HG03575 (cell line): ENCODE measurements at regions not wholly inside any gene's neighbourhood (a gene's known extent, or its start where the extent isn't known, plus 50 kb on each side); places are given as distances from the start of the nearest gene placed in this dataset.

Experiments
- ATAC-seq: cut with Tn5 transposase; IDR thresholded peaks from one replicate; pipeline ENCODE4 v1.9.1; 2021; ENCODE audit not compliant: unreplicated experiment, insufficient number of reproducible peaks, low FRiP score; ENCODE audit errors: extremely low read depth

DNA sequence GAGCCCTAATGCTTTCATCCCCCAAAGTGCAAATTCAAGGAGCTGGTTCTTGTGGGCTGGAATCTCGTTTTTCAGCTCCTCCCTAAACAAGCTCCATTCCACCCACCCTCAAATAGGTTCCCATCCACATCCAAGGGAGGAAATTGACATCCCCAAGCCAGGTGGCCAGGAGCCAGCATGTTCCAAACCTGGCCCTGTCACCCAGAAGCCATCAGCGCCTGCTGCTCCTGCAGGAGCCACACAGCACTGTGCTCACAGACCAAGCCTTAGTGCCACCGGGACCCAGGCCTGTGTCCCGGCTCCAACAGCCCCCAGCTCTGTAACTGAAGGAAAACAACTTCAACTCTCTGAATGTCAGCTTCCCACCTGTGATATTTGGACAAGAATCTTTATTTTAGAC is 263.6 kb downstream of the UACA start:
- ATAC-seq, result no peak

DNA sequence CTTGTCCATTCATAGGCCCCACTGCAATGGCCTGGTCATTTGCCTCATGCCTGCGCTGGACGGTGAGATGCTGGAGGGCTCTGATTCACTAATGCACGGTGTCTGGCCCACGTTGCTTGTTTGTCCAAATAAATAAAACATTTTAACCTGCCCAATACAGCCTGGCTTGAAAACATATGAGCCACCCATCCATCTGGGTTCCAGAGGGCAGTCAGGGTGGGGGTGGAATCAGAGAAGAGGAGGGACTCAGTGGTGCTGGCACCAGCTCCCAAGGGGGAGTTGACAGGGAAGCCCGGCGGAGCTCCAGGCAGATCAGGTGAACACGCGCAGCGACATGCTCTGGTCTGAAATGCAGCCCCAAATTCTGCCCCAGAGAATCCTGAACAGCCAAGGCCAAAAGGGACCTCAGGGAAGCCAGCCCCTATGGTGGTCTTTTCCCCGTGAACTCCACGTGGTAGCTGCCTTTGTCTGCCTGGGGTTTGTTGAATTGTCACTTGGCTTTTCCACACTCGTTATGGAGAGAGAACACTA is 265.2 kb downstream of the UACA start:
- no peak for ATAC-seq

DNA sequence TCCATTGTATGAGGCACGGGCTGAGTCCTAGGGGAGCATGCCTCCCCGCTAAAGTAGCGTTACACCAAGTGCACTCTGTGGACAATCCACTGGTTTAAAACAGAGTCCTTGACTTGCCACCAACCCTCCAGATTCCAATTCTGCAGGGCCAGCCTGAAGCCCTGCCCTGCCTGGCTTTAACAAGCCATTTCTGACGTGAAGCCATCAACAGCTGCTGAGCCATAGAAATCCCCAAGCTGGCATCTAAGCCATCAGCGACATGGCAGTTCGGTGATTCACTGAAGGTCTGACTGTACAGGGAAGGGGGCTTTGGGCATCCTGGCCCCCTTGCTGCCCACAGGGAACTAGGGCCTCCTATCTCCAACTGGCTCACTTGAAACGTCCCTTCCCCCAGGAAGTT is 265.7 kb downstream of the UACA start:
- no peak for ATAC-seq

DNA sequence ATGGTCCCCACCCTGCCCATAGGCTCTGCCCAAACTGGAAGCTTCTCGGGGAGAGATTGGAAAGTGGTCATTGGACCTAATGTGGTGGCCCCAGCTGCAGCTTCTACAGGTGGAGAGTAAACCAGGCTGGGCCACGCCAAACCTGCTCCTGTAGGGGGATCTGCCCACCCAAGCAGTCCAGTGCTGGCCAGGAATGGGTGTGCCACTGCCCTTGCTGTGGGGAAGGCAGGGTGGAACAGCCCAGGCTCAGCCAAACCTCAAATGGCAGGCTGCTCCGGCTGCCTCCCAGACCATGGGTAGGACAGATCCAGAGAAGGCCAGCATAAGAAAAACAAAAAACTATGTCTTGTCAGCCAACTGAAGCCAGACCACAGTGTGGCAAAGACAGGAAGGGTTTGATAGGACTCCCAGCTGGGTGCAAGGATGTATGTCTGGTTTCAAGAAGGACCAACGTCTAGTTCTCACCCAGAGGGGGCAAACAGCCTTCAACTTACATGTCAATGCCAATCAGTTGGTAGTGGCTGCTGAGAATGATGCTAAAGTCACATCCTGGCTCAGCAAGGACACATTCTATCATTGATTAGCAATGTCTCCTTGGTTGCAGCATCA is 267.3 kb downstream of the UACA start:
- no peak for ATAC-seq

DNA sequence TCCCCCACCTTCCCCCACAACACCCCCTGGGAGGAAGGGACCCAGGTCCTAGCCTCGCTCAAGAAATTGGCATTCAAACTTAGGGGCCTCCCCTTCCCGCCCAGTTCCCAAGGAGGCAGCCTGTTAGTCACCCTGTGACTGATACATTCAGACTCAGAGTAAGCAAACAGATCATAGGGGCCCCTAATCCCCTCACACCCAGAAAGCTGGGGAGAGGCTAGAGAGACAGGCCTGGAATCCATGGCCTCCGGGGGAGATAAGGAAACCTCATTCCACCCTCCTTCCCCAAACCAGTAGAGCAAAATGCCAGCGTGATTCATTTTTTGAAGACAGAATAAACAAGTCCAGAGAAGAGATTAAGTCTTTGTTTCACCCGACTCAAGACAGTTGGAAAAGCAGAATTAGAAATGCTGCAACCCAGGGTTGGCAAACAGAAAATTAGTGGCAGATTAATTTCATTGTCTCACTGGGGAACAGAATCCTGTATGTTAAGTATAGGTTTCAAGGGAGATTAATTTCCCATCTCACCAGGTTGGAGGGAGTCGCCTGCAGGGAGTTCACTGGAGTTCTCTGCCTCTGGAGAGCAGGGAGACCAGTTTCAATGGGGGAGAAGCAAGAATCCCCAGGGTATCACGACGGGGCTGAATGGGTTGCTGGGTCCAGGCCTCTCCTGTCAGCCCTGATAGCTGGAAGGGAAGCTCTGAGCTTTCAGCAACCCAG is 268.3 kb downstream of the UACA start:
- ATAC-seq, result no peak

DNA sequence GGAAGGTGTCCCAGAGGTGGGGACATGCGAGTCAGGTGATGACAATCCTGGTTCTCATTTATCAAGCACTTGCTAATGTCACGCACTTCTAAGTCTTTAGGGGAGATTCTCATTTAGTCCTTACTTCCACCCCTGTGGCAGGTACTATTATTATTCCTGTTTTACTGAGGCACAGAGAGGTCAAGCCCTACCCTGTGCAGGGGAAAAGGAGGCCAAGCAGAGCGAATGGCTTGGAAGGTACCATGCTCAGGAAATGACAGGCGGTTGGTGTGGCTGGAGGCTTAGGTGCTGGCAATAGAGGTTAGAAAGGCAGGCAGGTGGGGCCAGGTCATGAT is 268.9 kb downstream of the UACA start:
- ATAC-seq, result no peak

DNA sequence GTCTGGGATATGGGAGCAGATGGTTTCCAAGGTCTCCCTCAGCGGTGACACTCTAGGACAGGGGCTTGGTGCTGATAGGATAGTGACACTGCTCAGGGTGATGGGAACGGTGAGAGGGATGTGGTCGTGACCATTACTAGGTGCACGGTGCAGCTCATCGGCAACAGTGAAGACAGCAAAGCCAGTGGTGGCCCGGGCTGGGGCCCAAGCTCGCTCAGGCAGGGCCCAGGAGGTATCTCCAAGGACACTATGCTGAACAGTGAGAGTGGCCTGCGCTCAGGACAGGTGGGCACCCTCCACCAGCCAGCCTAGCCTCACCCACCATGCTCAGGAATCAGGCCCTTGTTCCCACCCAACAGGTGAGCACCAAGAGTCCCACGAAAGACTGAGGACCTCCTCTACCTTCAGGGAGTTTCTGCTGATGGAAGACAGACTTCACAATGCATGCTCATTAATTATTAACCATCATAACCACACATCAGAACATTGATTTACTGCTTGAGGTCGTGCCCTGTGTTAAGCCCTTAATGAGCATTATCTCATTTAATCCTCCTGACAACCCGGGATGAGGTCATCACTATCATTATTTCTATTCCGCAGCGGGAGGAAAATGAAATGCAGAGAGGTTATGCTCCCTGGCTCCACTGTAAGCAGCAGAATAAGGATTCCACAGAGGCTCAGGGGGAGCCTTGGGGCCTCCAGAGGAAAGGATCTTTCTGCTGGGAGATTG is 269.4 kb downstream of the UACA start:
- ATAC-seq, result no peak

DNA sequence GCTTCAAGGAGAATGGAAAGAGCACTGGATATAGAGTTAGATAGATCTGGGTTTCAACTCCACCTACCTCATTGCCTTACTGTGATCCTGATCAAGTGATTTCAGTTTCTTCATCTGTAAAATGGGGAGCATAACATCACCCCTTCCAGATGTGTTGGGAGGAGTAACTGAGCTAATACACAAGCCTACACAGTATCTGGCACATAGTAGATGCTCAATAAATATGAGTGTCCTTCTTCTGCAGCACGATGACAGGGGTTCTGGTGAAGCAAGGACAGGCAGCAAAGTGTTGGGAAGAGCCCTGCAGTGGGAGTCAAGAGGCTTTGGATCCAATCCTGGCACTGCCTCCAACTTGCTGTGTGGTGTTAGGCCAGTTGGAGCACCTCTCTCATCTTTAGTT is 270.0 kb downstream of the UACA start:
- no peak for ATAC-seq

DNA sequence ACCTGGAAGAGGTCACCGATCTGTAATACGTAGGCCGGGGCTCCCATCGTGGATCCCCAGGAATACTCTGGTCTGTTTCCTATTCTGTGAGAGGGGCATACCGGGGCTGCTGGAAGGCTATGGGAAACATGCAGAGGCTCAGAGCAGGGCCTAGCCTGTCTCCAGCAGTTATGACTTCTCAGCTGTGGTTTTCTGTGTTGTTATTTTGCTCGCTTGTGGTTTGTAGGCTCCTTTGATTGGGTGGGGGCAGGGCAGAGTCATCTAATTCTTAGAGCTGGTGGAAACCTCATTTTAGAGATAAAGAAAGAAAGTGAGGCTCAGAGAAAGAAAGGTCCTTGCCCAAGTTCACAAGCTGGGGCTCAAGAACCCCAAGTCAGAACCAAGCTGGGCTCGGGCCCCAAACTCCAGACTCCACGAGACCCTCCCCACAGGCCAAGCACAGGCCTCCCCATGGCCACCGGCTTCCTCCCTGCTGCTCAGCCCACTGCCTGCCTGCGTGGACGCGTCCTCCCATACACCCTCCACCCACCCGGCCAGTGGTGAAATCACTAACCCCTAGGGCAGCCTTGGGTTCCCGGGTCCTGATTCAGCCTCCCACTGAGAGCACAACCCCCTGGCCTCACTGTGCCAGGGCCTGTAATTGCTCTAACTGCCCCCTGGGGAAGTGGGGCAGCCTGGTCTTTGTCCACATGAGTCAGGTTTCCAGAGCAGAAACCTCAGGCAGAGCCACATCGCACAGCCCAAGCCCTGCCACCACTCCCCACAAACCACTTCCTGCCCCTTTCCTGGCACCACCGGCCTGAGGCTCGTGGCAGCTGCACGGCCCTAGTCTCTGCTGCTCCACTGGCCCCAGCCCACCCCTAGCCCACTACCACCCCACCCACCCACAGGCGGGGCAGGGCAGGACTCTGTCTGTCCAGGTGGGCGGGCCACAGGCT is 270.8 kb downstream of the UACA start:
- ATAC-seq, result no peak

DNA sequence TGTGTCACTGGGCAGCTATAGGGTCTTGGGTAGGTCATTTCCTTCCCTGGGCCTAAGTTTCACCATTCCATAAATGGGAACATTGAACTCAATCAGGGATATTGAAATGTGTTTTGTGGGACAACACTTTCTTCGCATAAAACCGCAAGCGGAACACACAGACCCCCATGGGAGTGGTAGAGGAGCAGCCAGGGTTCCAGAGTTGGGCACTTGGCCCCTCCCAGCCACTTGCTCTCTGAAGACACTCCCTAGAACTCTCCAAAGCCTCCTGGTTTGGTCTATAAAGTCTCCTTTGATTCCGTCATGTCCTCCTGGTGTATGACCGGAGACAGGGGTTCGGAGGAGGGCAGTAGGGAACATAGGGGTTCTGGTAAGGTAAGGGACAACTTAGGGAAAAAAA is 271.7 kb downstream of the UACA start:
- no peak for ATAC-seq

DNA sequence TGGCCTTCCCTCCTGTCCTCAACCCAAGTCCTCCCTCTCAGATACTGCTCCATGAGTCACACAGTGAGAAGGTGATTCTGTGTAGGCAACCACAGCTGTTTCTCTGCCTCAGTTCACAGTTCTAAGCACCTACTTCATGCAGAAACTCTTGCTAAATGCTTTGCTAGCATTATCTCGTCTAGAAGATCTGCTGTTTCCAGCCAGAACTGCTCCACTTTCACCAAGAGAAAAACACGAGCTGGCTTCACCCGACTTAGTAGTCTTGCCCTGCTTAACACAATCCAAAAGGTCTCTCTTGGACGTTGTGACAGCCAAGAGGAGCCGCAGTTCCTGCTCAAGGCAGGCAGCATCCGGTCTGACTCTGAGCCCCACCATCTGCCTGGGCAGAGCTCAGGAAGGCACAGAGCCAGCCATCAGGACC is 272.1 kb downstream of the UACA start:
- no peak for ATAC-seq

DNA sequence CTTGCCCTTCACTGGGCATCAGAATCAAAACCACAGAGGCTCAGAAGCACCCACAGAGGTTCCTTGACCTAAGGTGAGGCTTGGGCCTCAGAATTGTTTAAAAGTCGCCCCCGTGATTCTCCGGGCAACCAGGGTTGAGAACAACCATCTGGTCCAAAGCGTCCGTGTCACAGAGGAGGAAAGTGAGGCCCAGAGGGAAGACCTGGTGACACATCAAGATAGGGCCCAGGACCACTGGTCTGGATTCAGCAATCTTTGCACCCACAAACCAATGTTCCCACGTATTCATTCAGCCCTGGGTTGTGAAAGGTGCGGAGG is 272.6 kb downstream of the UACA start:
- no peak for ATAC-seq

DNA sequence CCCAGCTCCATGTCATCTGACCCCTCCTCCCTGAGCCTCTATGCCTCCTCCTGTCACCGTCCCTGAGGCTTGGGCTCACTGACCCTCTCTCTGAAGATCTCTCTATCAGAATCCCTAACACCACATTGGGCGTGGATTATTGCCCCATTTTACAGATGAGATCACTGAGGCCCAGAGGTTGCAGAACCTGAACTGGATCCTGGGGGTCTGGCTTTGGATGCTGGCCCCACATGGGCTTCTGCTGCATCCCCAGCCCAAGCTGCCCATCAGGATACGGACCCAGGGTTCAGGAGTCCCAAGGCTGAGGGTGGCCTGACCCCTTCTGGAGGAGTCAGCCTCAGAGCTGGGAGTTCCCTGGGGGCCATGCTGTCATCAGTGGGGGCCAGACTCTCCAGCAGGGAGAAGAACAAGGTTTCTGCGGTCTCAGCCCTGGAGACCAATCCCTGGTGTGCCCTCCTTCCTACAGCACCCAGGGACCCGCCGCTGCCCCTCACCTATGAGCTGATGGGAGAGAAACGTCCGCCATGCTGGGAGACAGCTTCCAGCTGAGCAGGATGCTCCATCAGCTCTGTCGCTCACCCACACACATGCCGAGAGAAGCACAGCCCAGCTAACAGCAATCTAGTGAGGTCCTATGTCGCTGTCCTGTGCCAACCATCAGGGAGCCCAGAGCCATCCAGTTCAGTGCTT is 273.1 kb downstream of the UACA start:
- ATAC-seq, result no peak

DNA sequence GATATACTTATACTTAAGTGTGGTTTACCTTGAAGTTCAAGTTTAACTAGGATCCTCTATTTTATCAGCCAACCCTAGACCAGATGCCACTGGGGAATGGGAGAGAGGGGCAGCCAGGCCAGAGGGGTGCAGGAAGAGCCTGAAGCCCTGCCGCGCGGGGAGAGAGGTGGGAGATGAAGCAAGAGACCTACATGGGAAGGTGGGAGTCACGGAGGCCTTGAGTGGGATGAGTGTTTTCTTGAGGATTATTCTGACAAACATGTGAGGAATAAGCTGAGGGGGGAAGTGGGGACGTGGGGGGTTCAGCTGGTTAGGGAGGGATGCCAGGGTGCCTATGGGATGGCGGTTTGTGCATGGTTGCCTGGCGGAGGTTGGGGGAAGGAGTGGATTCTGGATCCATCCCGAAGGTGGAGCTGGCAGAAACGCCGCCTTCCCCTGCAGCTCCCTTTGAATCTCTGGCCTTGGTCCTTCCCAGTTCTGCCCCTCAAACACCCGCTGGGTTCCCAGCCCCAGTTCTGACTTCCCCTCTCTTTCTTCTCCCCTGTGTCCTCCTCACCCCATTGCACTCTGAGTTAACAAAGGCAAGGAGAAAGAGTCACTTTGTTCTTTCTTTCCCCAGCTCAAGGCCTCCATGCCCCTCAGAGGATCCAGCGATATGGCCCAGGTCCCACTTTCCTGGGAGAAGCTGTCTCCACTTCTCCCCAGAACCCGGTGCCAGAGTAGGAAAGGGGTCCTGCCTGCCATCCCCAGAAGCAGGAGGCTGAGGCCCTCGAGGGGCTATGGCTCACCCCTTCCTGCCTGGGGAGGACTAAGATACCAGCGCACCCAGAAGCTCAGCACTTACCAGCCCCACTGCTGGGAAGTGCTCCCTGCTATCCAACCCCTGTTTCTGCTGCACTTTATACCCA is 274.2 kb downstream of the UACA start:
- no peak for ATAC-seq

DNA sequence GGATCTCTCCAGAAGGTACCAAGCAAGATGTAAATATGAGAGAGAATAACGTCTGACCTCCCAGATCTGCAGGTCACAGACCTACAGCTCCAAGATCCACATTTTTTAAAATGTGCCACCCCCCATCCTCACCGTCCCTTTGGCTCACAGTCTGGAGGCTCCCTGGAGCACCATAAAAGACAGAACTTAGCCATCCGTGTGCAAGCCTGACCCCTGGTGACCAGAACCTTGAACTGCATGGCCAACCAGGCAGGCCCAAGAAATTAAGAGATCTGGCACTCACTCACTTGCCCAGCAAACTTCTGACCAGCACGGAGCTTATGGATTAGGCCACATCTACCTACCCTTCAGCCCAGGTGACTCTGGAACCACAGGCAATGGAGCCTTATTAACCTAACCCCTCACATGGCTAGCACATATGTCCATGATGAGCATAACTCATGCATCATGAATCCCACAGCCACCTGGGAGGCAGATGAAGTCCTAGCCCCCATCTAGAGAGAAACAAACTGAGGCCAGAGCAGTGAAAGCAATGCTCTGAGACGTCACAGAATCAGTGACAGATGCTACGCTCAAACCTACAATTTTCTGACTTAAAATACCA is 275.3 kb downstream of the UACA start:
- no peak for ATAC-seq

DNA sequence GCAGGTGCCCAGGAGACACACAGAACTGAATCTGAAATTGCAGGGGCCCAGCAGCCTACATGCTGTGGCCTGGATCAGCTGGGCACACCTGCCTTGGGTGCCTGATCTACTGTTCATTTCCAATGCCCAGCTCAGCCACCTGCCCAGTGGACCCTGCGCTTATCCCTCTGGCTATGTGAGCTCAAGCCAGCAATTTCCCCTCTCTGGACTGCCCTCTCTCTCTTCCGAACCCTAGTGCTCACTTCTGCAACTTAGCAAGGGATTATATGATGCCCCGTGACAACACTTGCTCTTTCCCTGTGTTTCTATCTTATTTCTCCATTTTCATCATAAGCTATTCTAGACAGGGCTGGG is 276.0 kb downstream of the UACA start:
- ATAC-seq, result no peak

DNA sequence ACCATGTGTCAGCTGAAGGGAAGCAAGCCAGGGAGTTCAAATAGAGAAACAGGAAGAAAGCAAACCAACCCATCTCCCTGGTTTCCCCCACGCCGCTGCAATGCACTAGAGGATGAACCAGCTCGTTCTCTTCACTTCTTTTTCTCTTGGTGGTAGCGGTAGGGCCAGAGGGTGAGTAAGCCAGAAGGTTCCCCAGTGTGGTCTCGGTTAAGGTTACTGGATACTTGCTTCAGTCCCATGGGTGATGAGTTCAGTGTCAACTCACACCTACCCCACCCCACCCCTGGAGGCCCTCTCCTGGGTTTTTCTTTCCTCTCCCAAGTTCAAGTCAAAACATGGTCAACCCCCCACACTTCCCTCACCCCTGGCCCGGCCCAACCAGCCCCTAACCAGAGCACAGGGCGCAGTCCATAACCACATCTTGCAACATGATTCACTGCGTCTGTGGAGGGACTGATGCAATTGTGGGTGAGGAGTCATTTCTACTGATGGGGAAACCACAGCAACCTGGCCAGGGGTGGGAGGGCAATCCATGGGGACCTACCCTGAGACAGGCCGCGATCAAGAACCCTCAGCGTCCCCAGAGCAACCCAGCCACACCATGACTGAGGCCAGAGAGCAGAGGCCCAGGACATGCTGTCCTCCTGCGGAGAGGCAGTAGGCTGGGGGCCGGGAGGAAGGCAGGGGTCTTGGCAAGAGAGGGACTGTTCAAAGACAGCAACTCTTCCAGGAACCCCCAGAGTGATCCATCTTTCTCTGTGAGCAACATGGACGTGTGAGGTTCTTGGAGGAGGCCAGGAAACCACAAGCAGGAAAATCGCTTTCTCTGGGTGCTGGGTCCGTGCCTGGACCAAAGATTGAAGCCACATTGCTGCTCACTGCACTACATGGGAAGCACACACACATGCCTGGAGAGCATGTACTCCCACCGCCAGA is 276.6 kb downstream of the UACA start:
- peak; percentile 31 for ATAC-seq
